T-helper 2 cell treated with Interferon-gamma antibody and Interleukin-4, amounts not matched to agents 5 μg/mL and 100 μg/mL, for 36 hours (primary cell): ENCODE measurements at regions not wholly inside any gene's neighbourhood (a gene's known extent, or its start where the extent isn't known, plus 50 kb on each side); places are given as distances from the start of the nearest gene placed in this dataset.

ENCODE experiments used
- DNase-seq: peaks from one replicate; pipeline ENCODE4 v3.0.0; 2021; ENCODE audit warnings: low spot score
- H3K27ac Mint-ChIP-seq: one replicate; pipeline ENCODE4 v1.8.0; 2021; ENCODE audit warnings: mild to moderate bottlenecking, mixed read lengths
- H3K27me3 Mint-ChIP-seq: one replicate; pipeline ENCODE4 v1.8.0; 2021; ENCODE audit warnings: low read depth, mixed read lengths
- H3K36me3 Mint-ChIP-seq: one replicate; pipeline ENCODE4 v1.8.0; 2021; ENCODE audit warnings: low read depth, mixed read lengths
- H3K4me1 Mint-ChIP-seq: one replicate; pipeline ENCODE4 v1.8.0; 2021; ENCODE audit warnings: low read depth, mixed read lengths
- H3K4me3 Mint-ChIP-seq: one replicate; pipeline ENCODE4 v1.8.0; 2022; ENCODE audit warnings: mild to moderate bottlenecking, moderate library complexity, mixed read lengths
- H3K9me3 Mint-ChIP-seq: one replicate; pipeline ENCODE4 v1.8.0; 2021; ENCODE audit warnings: mixed read lengths

GRCh38 chr9:7403028-7403389 is 396.6 kb downstream of the DMAC1 start:
- DNase-seq, result no peak
- peaks cover 35% of the 10 kb centered on the region for H3K4me1 Mint-ChIP-seq
- H3K4me3 Mint-ChIP-seq, result no peak overlapping the region
- no peak overlapping the region for H3K27ac Mint-ChIP-seq
- peaks cover 16% of the 10 kb centered on the region for H3K27me3 Mint-ChIP-seq
- H3K36me3 Mint-ChIP-seq, result peaks cover 4% of the 10 kb centered on the region
- H3K9me3 Mint-ChIP-seq, result peaks cover 10% of the 10 kb centered on the region

- peaks cover 35% of the 10 kb centered on the region for H3K4me1 Mint-ChIP-seq
- peaks cover 6% of the 10 kb centered on the region for H3K9me3 Mint-ChIP-seq
- H3K36me3 Mint-ChIP-seq, result peaks cover under 1% of the 10 kb centered on the region
- H3K27ac Mint-ChIP-seq, result no peak overlapping the region
- DNase-seq, result no peak
- H3K4me3 Mint-ChIP-seq, result no peak overlapping the region
- H3K27me3 Mint-ChIP-seq, result peaks cover 20% of the 10 kb centered on the region
Observed at GRCh38 chr9:7402334-7403027, 397.1 kb downstream of the DMAC1 start.

- Mint-ChIP-seq H3K4me1 (peaks cover 24% of the 10 kb centered on the region), H3K9me3 (no peaks in the 10 kb centered on the region), H3K36me3 (no peaks in the 10 kb centered on the region), H3K27ac (no peak overlapping the region), H3K4me3 (no peak overlapping the region), H3K27me3 (peaks cover 27% of the 10 kb centered on the region)
- no peak for DNase-seq
Observed at GRCh38 chr9:7401116-7401515, 398.5 kb downstream of the DMAC1 start.

GRCh38 chr9:7394002-7394774 is 405.4 kb downstream of the DMAC1 start:
- no peak for DNase-seq
- Mint-ChIP-seq H3K4me1 (no peaks in the 10 kb centered on the region), H3K27me3 (peaks cover 22% of the 10 kb centered on the region), H3K4me3 (no peak overlapping the region), H3K9me3 (no peaks in the 10 kb centered on the region), H3K27ac (no peak overlapping the region), H3K36me3 (no peaks in the 10 kb centered on the region)

GRCh38 chr9:7392148-7392547 is 407.4 kb downstream of the DMAC1 start:
- Mint-ChIP-seq H3K9me3 (no peaks in the 10 kb centered on the region), H3K36me3 (no peaks in the 10 kb centered on the region), H3K27me3 (peaks cover 17% of the 10 kb centered on the region)

GRCh38 chr9:7388755-7389154 is 410.8 kb downstream of the DMAC1 start:
- Mint-ChIP-seq H3K36me3 (no peaks in the 10 kb centered on the region), H3K4me3 (no peak overlapping the region), H3K4me1 (no peaks in the 10 kb centered on the region), H3K9me3 (no peaks in the 10 kb centered on the region), H3K27me3 (peaks cover 13% of the 10 kb centered on the region), H3K27ac (no peak overlapping the region)
- no peak for DNase-seq

More at GRCh38 chr9:7392148-7392547, 407.4 kb downstream of the DMAC1 start:
- H3K4me3 Mint-ChIP-seq, result no peak overlapping the region
- no peak for DNase-seq
- no peaks in the 10 kb centered on the region for H3K4me1 Mint-ChIP-seq
- no peak overlapping the region for H3K27ac Mint-ChIP-seq

- Mint-ChIP-seq H3K36me3 (no peaks in the 10 kb centered on the region), H3K4me1 (no peaks in the 10 kb centered on the region), H3K27me3 (peaks cover 12% of the 10 kb centered on the region), H3K27ac (no peak overlapping the region), H3K9me3 (no peaks in the 10 kb centered on the region), H3K4me3 (no peak overlapping the region)
- no peak for DNase-seq
Observed at GRCh38 chr9:7387840-7388239, 411.7 kb downstream of the DMAC1 start.

- Mint-ChIP-seq H3K27me3 (peaks cover 13% of the 10 kb centered on the region), H3K4me1 (no peaks in the 10 kb centered on the region), H3K4me3 (no peak overlapping the region), H3K9me3 (no peaks in the 10 kb centered on the region), H3K36me3 (no peaks in the 10 kb centered on the region), H3K27ac (no peak overlapping the region)
- DNase-seq, result no peak
Observed at GRCh38 chr9:7382304-7382703, 417.3 kb downstream of the DMAC1 start.

GRCh38 chr9:7377489-7377888 is 422.1 kb downstream of the DMAC1 start:
- peaks cover 7% of the 10 kb centered on the region for H3K27me3 Mint-ChIP-seq
- no peak for DNase-seq
- no peak overlapping the region for H3K27ac Mint-ChIP-seq
- H3K36me3 Mint-ChIP-seq, result no peaks in the 10 kb centered on the region
- H3K4me3 Mint-ChIP-seq, result no peak overlapping the region
- H3K4me1 Mint-ChIP-seq, result no peaks in the 10 kb centered on the region
- H3K9me3 Mint-ChIP-seq, result no peaks in the 10 kb centered on the region

GRCh38 chr9:7376833-7377232 is 422.7 kb downstream of the DMAC1 start:
- DNase-seq, result no peak
- no peak overlapping the region for H3K4me3 Mint-ChIP-seq
- no peaks in the 10 kb centered on the region for H3K9me3 Mint-ChIP-seq
- no peak overlapping the region for H3K27ac Mint-ChIP-seq
- H3K27me3 Mint-ChIP-seq, result peaks cover 7% of the 10 kb centered on the region
- H3K4me1 Mint-ChIP-seq, result no peaks in the 10 kb centered on the region
- no peaks in the 10 kb centered on the region for H3K36me3 Mint-ChIP-seq

- no peaks in the 10 kb centered on the region for H3K9me3 Mint-ChIP-seq
- H3K27ac Mint-ChIP-seq, result no peak overlapping the region
- H3K36me3 Mint-ChIP-seq, result no peaks in the 10 kb centered on the region
- no peak for DNase-seq
- H3K4me1 Mint-ChIP-seq, result no peaks in the 10 kb centered on the region
- H3K27me3 Mint-ChIP-seq, result peaks cover 7% of the 10 kb centered on the region
- H3K4me3 Mint-ChIP-seq, result no peak overlapping the region
Observed at GRCh38 chr9:7376213-7376612, 423.4 kb downstream of the DMAC1 start.

- Mint-ChIP-seq H3K4me1 (no peaks in the 10 kb centered on the region), H3K27me3 (peaks cover 9% of the 10 kb centered on the region), H3K9me3 (no peaks in the 10 kb centered on the region), H3K27ac (no peak overlapping the region), H3K36me3 (no peaks in the 10 kb centered on the region), H3K4me3 (no peak overlapping the region)
- no peak for DNase-seq
Observed at GRCh38 chr9:7375013-7375511, 424.5 kb downstream of the DMAC1 start.

GRCh38 chr9:7370988-7371387 is 428.6 kb downstream of the DMAC1 start:
- no peak overlapping the region for H3K4me3 Mint-ChIP-seq
- H3K27ac Mint-ChIP-seq, result no peak overlapping the region

GRCh38 chr9:7370381-7370780 is 429.2 kb downstream of the DMAC1 start:
- Mint-ChIP-seq H3K27ac (no peak overlapping the region), H3K27me3 (peaks cover 10% of the 10 kb centered on the region), H3K36me3 (no peaks in the 10 kb centered on the region), H3K9me3 (no peaks in the 10 kb centered on the region), H3K4me3 (no peak overlapping the region), H3K4me1 (no peaks in the 10 kb centered on the region)
- no peak for DNase-seq

More at GRCh38 chr9:7370988-7371387, 428.6 kb downstream of the DMAC1 start:
- Mint-ChIP-seq H3K4me1 (no peaks in the 10 kb centered on the region), H3K9me3 (no peaks in the 10 kb centered on the region), H3K27me3 (peaks cover 10% of the 10 kb centered on the region), H3K36me3 (no peaks in the 10 kb centered on the region)
- DNase-seq, result no peak
